SIG-M5 (cell line): ENCODE measurements at regions not wholly inside any gene's neighbourhood (a gene's known extent, or its start where the extent isn't known, plus 50 kb on each side); places are given as distances from the start of the nearest gene placed in this dataset.

Experiments used
- DNase-seq: peaks from one replicate; lab custom pipeline; 2025; lab: John Stamatoyannopoulos, UW

- no peak for DNase-seq
These were observed 110.5 kb upstream of the HABP2 start for GRCh38 chr10:113442336-113442735.

GRCh38 chr10:113443141-113443925 is 109.5 kb upstream of the HABP2 start:
- DNase-seq: no peak

- DNase-seq: no peak
These were observed 108.0 kb upstream of the HABP2 start for GRCh38 chr10:113444766-113445365.

- no peak for DNase-seq
These were observed 107.1 kb upstream of the HABP2 start for GRCh38 chr10:113445736-113446135.

- DNase-seq: no peak
These were observed 106.1 kb upstream of the HABP2 start for GRCh38 chr10:113446739-113447138.

- DNase-seq: no peak
These were observed 105.6 kb upstream of the HABP2 start for GRCh38 chr10:113447278-113447677.

GRCh38 chr10:113449006-113449695 is 103.7 kb upstream of the HABP2 start:
- no peak for DNase-seq

GRCh38 chr10:113450046-113450804 is 102.6 kb upstream of the HABP2 start:
- no peak for DNase-seq

GRCh38 chr10:113450906-113451305 is 101.9 kb upstream of the HABP2 start:
- no peak for DNase-seq

- DNase-seq: no peak
These were observed 100.6 kb upstream of the HABP2 start for GRCh38 chr10:113452146-113452845.

GRCh38 chr10:113453351-113453750 is 99.5 kb upstream of the HABP2 start:
- no peak for DNase-seq

- no peak for DNase-seq
These were observed 98.4 kb upstream of the HABP2 start for GRCh38 chr10:113454341-113455061.

GRCh38 chr10:113455947-113456346 is 96.9 kb upstream of the HABP2 start:
- DNase-seq: no peak

GRCh38 chr10:113456741-113457140 is 96.1 kb upstream of the HABP2 start:
- DNase-seq: no peak

- DNase-seq: no peak
These were observed 95.4 kb upstream of the HABP2 start for GRCh38 chr10:113457408-113457807.

GRCh38 chr10:113458451-113458850 is 94.4 kb upstream of the HABP2 start:
- DNase-seq: no peak

GRCh38 chr10:113458944-113459343 is 93.9 kb upstream of the HABP2 start:
- no peak for DNase-seq

- DNase-seq: no peak
These were observed 93.1 kb upstream of the HABP2 start for GRCh38 chr10:113459626-113460280.

- DNase-seq: no peak
These were observed 89.8 kb upstream of the HABP2 start for GRCh38 chr10:113463083-113463482.

GRCh38 chr10:113463777-113464176 is 89.1 kb upstream of the HABP2 start:
- no peak for DNase-seq

- no peak for DNase-seq
These were observed 83.1 kb upstream of the HABP2 start for GRCh38 chr10:113469796-113470195.
